ENCODE measurements at regions not wholly inside any gene's neighbourhood (a gene's known extent, or its start where the extent isn't known, plus 50 kb on each side); places are given as distances from the start of the nearest gene placed in this dataset.

- Mint-ChIP-seq H3K4me3 (no peak overlapping the region), H3K36me3 (no peaks in the 10 kb centered on the region), H3K4me1 (no peaks in the 10 kb centered on the region), H3K9me3 (peaks cover 0 to 3% (median 0%) of the 10 kb centered on the region in 7 donors), H3K27me3 (ENCODE audit: low read depth in 3 of 3) (peaks cover 0 to 14% (median 2%) of the 10 kb centered on the region in 3 donors), H3K27ac (no peak overlapping the region)
- Histone ChIP-seq H3K4me1 (ENCODE audit: control insufficient read depth in 1 of 2, insufficient read depth in 2 of 2, low read length in 2 of 2) (no peaks in the 10 kb centered on the region), H4K20me1 (ENCODE audit: insufficient read depth, low read length) (no peaks in the 10 kb centered on the region), H3K4me2 (replicated peaks; ENCODE audit: extremely low read depth, low read length, poor library complexity, severe bottlenecking) (no peak overlapping the region), H3K27ac (ENCODE audit: low read depth in 1 of 2, low read length in 2 of 2) (no peak overlapping the region), H3K79me2 (ENCODE audit: insufficient read depth, low read length) (no peaks in the 10 kb centered on the region), H2AFZ (ENCODE audit: insufficient read depth, low read depth, low read length, poor library complexity, severe bottlenecking) (no peak overlapping the region), H3K27me3 (ENCODE audit: control insufficient read depth in 2 of 2, insufficient read depth in 2 of 2, low read length in 2 of 2) (peaks cover 0 to 3% of the 10 kb centered on the region in 2 donors), H3K9ac (ENCODE audit: insufficient read depth, low read length, poor library complexity, severe bottlenecking) (no peak overlapping the region), H3K9me3 (replicated peaks in 1 of 2; ENCODE audit: control insufficient read depth in 1 of 2, insufficient read depth in 1 of 2, low read length in 2 of 2) (no peaks in the 10 kb centered on the region), H3K36me3 (replicated peaks in 1 of 2; ENCODE audit: control insufficient read depth in 1 of 2, insufficient read depth in 2 of 2, low read length in 2 of 2) (no peaks in the 10 kb centered on the region), H3K4me3 (replicated peaks in 1 of 3; ENCODE audit: low read depth in 2 of 3, low read length in 3 of 3) (no peak overlapping the region)
- TF ChIP-seq CTCF (IDR thresholded peaks at IDR 0.05) = no peak
- intact Hi-C loops (cut with micrococcal nuclease) = no loop called here
- no peak for DNase-seq
- no CpG with 5 or more reads among the region's 4 CpGs for WGBS (ENCODE audit: insufficient coverage)
Observed at GRCh38 chr3:67302489-67302888, 304.4 kb downstream of the KBTBD8 start.

- H3K27ac Mint-ChIP-seq = no peak overlapping the region
- intact Hi-C loops (cut with micrococcal nuclease) = no loop called here
Observed at GRCh38 chr3:67305160-67305559, 307.1 kb downstream of the KBTBD8 start.

More at GRCh38 chr3:67305160-67305559, 307.1 kb downstream of the KBTBD8 start:
- Histone ChIP-seq H4K20me1 (ENCODE audit: insufficient read depth, low read length) (no peaks in the 10 kb centered on the region), H2AFZ (ENCODE audit: insufficient read depth, low read depth, low read length, poor library complexity, severe bottlenecking) (no peak overlapping the region), H3K79me2 (ENCODE audit: insufficient read depth, low read length) (no peaks in the 10 kb centered on the region), H3K4me3 (replicated peaks in 1 of 3; ENCODE audit: low read depth in 2 of 3, low read length in 3 of 3) (no peak overlapping the region), H3K4me2 (replicated peaks; ENCODE audit: extremely low read depth, low read length, poor library complexity, severe bottlenecking) (no peak overlapping the region), H3K4me1 (ENCODE audit: control insufficient read depth in 1 of 2, insufficient read depth in 2 of 2, low read length in 2 of 2) (no peaks in the 10 kb centered on the region), H3K9ac (ENCODE audit: insufficient read depth, low read length, poor library complexity, severe bottlenecking) (no peak overlapping the region), H3K36me3 (replicated peaks in 1 of 2; ENCODE audit: control insufficient read depth in 1 of 2, insufficient read depth in 2 of 2, low read length in 2 of 2) (no peaks in the 10 kb centered on the region), H3K27me3 (ENCODE audit: control insufficient read depth in 2 of 2, insufficient read depth in 2 of 2, low read length in 2 of 2) (peaks cover 0 to 3% of the 10 kb centered on the region in 2 donors), H3K27ac (ENCODE audit: low read depth in 1 of 2, low read length in 2 of 2) (no peak overlapping the region), H3K9me3 (replicated peaks in 1 of 2; ENCODE audit: control insufficient read depth in 1 of 2, insufficient read depth in 1 of 2, low read length in 2 of 2) (no peaks in the 10 kb centered on the region)
- H3K36me3 Mint-ChIP-seq = no peaks in the 10 kb centered on the region
- H3K27me3 Mint-ChIP-seq (ENCODE audit: low read depth in 3 of 3) = peaks cover 0 to 14% (median 2%) of the 10 kb centered on the region in 3 donors
- H3K4me3 Mint-ChIP-seq = no peak overlapping the region
- no peaks in the 10 kb centered on the region for H3K4me1 Mint-ChIP-seq
- WGBS (ENCODE audit: insufficient coverage) = 100% methylated on average over 1 of the region's 2 CpGs
- no peak for DNase-seq
- no peak for TF ChIP-seq CTCF (IDR thresholded peaks at IDR 0.05)
- peaks cover 0 to 3% (median 2%) of the 10 kb centered on the region in 7 donors for H3K9me3 Mint-ChIP-seq

Measured in CD14-positive monocyte (primary cell).